CMK (cell line): ENCODE measurements at regions not wholly inside any gene's neighbourhood (a gene's known extent, or its start where the extent isn't known, plus 50 kb on each side); places are given as distances from the start of the nearest gene placed in this dataset.
A peak's percentile ranks its signal among the peaks of the same experiment; 100 is the strongest.

ENCODE experiments used
- DNase-seq: peaks from one replicate; pipeline ENCODE4 v3.0.0-alpha.2; 2010; ENCODE audit warnings: low read depth

- no peak for DNase-seq
Measured at GRCh38 chr16:66289051-66289680, 77.3 kb upstream of the CDH5 start.

GRCh38 chr16:66287926-66288325 is 78.6 kb upstream of the CDH5 start:
- no peak for DNase-seq

- no peak for DNase-seq
Measured at GRCh38 chr16:66287416-66287815, 79.1 kb upstream of the CDH5 start.

GRCh38 chr16:66286527-66286926 is 80.0 kb upstream of the CDH5 start:
- no peak for DNase-seq

- DNase-seq, result no peak
Measured at GRCh38 chr16:66278604-66279262, 87.8 kb upstream of the CDH5 start.

- no peak for DNase-seq
Measured at GRCh38 chr16:66278111-66278531, 88.4 kb upstream of the CDH5 start.

- no peak for DNase-seq
Measured at GRCh38 chr16:66277311-66278070, 89.0 kb upstream of the CDH5 start.

GRCh38 chr16:66275775-66276428 is 90.6 kb upstream of the CDH5 start:
- DNase-seq, result peak; percentile 46

GRCh38 chr16:66274335-66275110 is 92.0 kb upstream of the CDH5 start:
- DNase-seq, result no peak

GRCh38 chr16:66273644-66274334 is 92.7 kb upstream of the CDH5 start:
- DNase-seq, result no peak

GRCh38 chr16:66273053-66273452 is 93.4 kb upstream of the CDH5 start:
- no peak for DNase-seq

- DNase-seq, result no peak
Measured at GRCh38 chr16:66272461-66272860, 94.0 kb upstream of the CDH5 start.

GRCh38 chr16:66271074-66272060 is 95.1 kb upstream of the CDH5 start:
- DNase-seq, result no peak

- DNase-seq, result peak; percentile 31
Measured at GRCh38 chr16:66270333-66270927, 96.1 kb upstream of the CDH5 start.

GRCh38 chr16:66269617-66270332 is 96.7 kb upstream of the CDH5 start:
- DNase-seq, result no peak

- no peak for DNase-seq
Measured at GRCh38 chr16:66267292-66268014, 99.0 kb upstream of the CDH5 start.

- no peak for DNase-seq
Measured at GRCh38 chr16:66266436-66267291, 99.8 kb upstream of the CDH5 start.
